ENCODE measurements at regions not wholly inside any gene's neighbourhood (a gene's known extent, or its start where the extent isn't known, plus 50 kb on each side); places are given as distances from the start of the nearest gene placed in this dataset.

DNA sequence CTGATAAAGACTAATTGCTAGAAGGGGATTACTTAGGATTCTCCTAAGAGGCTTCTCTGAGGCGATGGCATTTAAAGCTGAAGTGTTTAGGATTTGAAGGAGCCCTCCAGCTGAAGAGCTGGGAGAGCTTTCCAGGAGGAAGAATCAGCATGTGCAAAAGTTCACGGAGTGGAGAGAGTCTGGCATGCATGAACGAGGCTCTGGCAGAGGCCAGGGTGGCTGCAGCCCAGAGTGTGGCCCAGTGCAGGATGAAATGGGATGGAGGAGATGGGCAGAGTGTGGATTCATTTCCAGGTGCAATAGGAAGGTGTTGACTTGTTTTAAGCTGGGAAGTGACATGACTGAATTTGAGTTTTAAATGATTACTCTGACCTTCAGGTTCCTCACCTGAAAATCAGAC is 249.0 kb upstream of the CCL2 start:
- no peak for DNase-seq (ENCODE audit: low spot score)
- Histone ChIP-seq H3K27ac (ENCODE audit: low read depth in 1 of 2, low read length in 2 of 2) (no peak overlapping the region), H3K9ac (ENCODE audit: low read depth in 1 of 2, low read length in 2 of 2) (no peak overlapping the region), H3K27me3 (ENCODE audit: control insufficient read depth in 4 of 4, insufficient read depth in 4 of 4, low read length in 3 of 4) (peaks cover 0 to 3% (median under 1%) of the 10 kb centered on the region in 4 donors), H3K4me3 (ENCODE audit: low read depth in 1 of 3, low read length in 3 of 3) (no peak overlapping the region), H3K4me1 (ENCODE audit: control insufficient read depth in 4 of 4, insufficient read depth in 4 of 4, low read length in 3 of 4) (no peaks in the 10 kb centered on the region), H3K36me3 (ENCODE audit: control insufficient read depth in 4 of 4, insufficient read depth in 3 of 4, low read depth in 1 of 4, low read length in 3 of 4) (no peaks in the 10 kb centered on the region), H3K9me3 (ENCODE audit: control insufficient read depth in 4 of 4, low read length in 3 of 4) (peaks cover 0 to under 1% (median 0%) of the 10 kb centered on the region in 4 donors)
- TF ChIP-seq TAF1 (conservative IDR thresholded peaks at IDR 0.05) (no peak), RAD21 (IDR thresholded peaks at IDR 0.05) (no peak), NR2F2 (IDR thresholded peaks at IDR 0.05) (no peak), FOXA2 (IDR thresholded peaks at IDR 0.05) (no peak), FOXA1 (IDR thresholded peaks at IDR 0.05) (no peak)
- TF ChIP-seq, protein P1, sequence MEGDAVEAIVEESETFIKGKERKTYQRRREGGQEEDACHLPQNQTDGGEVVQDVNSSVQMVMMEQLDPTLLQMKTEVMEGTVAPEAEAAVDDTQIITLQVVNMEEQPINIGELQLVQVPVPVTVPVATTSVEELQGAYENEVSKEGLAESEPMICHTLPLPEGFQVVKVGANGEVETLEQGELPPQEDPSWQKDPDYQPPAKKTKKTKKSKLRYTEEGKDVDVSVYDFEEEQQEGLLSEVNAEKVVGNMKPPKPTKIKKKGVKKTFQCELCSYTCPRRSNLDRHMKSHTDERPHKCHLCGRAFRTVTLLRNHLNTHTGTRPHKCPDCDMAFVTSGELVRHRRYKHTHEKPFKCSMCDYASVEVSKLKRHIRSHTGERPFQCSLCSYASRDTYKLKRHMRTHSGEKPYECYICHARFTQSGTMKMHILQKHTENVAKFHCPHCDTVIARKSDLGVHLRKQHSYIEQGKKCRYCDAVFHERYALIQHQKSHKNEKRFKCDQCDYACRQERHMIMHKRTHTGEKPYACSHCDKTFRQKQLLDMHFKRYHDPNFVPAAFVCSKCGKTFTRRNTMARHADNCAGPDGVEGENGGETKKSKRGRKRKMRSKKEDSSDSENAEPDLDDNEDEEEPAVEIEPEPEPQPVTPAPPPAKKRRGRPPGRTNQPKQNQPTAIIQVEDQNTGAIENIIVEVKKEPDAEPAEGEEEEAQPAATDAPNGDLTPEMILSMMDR (IDR thresholded peaks at IDR 0.05; ENCODE audit: low read depth, low read length, missing input control) = no peak
- WGBS = 57% methylated on average over 3 of the region's 3 CpGs

DNA sequence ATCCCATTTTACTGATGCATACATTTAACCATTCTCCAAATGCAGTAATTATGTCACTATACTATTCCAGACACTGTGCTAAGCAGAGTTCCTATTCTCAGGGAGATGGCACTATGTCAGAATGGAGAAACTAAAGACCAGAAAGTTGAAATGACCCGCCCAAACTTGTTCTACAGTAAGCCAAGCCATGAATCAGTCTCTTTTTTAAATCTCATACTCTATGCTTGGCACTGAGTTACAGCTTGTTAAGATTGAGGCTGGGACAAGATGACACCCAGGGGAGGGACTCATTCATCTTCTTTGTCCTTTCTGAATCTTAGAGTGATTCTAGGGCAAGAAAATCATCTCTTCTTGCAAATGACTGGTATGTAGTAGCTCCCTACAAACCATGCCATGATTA is 247.0 kb upstream of the CCL2 start:
- WGBS = 56% methylated on average over 1 of the region's 1 CpG
- no peaks in the 10 kb centered on the region for H3K4me1 ChIP-seq (ENCODE audit: control insufficient read depth in 4 of 4, insufficient read depth in 4 of 4, low read length in 3 of 4)
- no peak overlapping the region for H3K9ac ChIP-seq (ENCODE audit: low read depth in 1 of 2, low read length in 2 of 2)
- DNase-seq (ENCODE audit: low spot score) = no peak
- no peak for TF ChIP-seq NR2F2 (IDR thresholded peaks at IDR 0.05)
- no peak for TF ChIP-seq SP1 (IDR thresholded peaks at IDR 0.05)
- no peak for TF ChIP-seq FOXA1 (IDR thresholded peaks at IDR 0.05)
- TF ChIP-seq RAD21 (IDR thresholded peaks at IDR 0.05) = no peak
- no peak for TF ChIP-seq HNF4A (conservative IDR thresholded peaks at IDR 0.05)
- TF ChIP-seq, protein P2, sequence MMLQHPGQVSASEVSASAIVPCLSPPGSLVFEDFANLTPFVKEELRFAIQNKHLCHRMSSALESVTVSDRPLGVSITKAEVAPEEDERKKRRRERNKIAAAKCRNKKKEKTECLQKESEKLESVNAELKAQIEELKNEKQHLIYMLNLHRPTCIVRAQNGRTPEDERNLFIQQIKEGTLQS (IDR thresholded peaks at IDR 0.05) = no peak
- no peak for TF ChIP-seq FOXA2 (IDR thresholded peaks at IDR 0.05)
- TF ChIP-seq HNF4G (IDR thresholded peaks at IDR 0.05) = no peak
- TF ChIP-seq, protein P1 (IDR thresholded peaks at IDR 0.05; ENCODE audit: low read depth, low read length, missing input control) = no peak
- no peak overlapping the region for H3K4me3 ChIP-seq (ENCODE audit: low read depth in 1 of 3, low read length in 3 of 3)
- no peaks in the 10 kb centered on the region for H3K36me3 ChIP-seq (ENCODE audit: control insufficient read depth in 4 of 4, insufficient read depth in 3 of 4, low read depth in 1 of 4, low read length in 3 of 4)
- no peaks in the 10 kb centered on the region for H3K9me3 ChIP-seq (ENCODE audit: control insufficient read depth in 4 of 4, low read length in 3 of 4)
- H3K27me3 ChIP-seq (ENCODE audit: control insufficient read depth in 4 of 4, insufficient read depth in 4 of 4, low read length in 3 of 4) = peaks cover 0 to 3% (median 1%) of the 10 kb centered on the region in 4 donors
- no peak overlapping the region for H3K27ac ChIP-seq (ENCODE audit: low read depth in 1 of 2, low read length in 2 of 2)

DNA sequence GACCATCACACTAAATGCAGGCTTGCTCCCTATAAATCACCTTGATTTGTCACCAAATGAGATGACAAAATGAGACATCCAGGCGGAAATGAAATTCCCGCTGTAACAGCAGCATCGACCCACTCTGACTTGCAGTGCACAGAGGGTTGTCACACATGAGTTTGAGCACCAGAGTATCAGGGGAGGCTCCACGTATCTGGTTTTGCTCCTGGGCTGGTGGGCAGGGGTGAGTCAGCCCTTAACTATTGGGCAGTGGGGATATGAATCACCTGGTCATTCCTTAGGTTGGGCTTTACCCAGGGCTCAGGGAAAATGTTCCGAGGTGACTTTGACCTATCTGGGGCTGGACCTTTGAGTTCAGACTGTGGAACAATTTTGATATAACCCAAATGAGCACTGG is 245.2 kb upstream of the CCL2 start:
- H3K27ac ChIP-seq (ENCODE audit: low read depth in 1 of 2, low read length in 2 of 2) = no peak overlapping the region
- no peak overlapping the region for H3K9ac ChIP-seq (ENCODE audit: low read depth in 1 of 2, low read length in 2 of 2)
- H3K4me1 ChIP-seq (ENCODE audit: control insufficient read depth in 4 of 4, insufficient read depth in 4 of 4, low read length in 3 of 4) = no peaks in the 10 kb centered on the region
- peaks cover 0 to 7% (median 1%) of the 10 kb centered on the region in 4 donors for H3K27me3 ChIP-seq (ENCODE audit: control insufficient read depth in 4 of 4, insufficient read depth in 4 of 4, low read length in 3 of 4)
- 79% methylated on average over 5 of the region's 5 CpGs for WGBS
- H3K36me3 ChIP-seq (ENCODE audit: control insufficient read depth in 4 of 4, insufficient read depth in 3 of 4, low read depth in 1 of 4, low read length in 3 of 4) = no peaks in the 10 kb centered on the region
- TF ChIP-seq RAD21 (IDR thresholded peaks at IDR 0.05) (no peak), HNF4A (conservative IDR thresholded peaks at IDR 0.05) (no peak), RXRA (IDR thresholded peaks at IDR 0.05) (no peak), EGR1 (IDR thresholded peaks at IDR 0.05; ENCODE audit: low read depth in 2 of 2) (no peak), SP1 (IDR thresholded peaks at IDR 0.05) (no peak), TAF1 (conservative IDR thresholded peaks at IDR 0.05) (no peak)
- TF ChIP-seq, protein P1 (IDR thresholded peaks at IDR 0.05; ENCODE audit: low read depth, low read length, missing input control) = no peak
- no peaks in the 10 kb centered on the region for H3K9me3 ChIP-seq (ENCODE audit: control insufficient read depth in 4 of 4, low read length in 3 of 4)
- no peak overlapping the region for H3K4me3 ChIP-seq (ENCODE audit: low read depth in 1 of 3, low read length in 3 of 3)
- DNase-seq (ENCODE audit: low spot score) = no peak

Measured in liver (tissue), 8 donors.